Chondrocyte (in vitro differentiated cells): ENCODE measurements at regions not wholly inside any gene's neighbourhood (a gene's known extent, or its start where the extent isn't known, plus 50 kb on each side); places are given as distances from the start of the nearest gene placed in this dataset.

Experiments used
- DNase-seq: peaks from one replicate; pipeline ENCODE4 v3.0.0; 2021; ENCODE audit warnings: mixed read lengths, low spot score
- H3K27ac Mint-ChIP-seq: one replicate; pipeline ENCODE4 v1.8.0; 2021; ENCODE audit warnings: mild to moderate bottlenecking, moderate library complexity, mixed read lengths; ENCODE audit not compliant: unreplicated experiment
- H3K27me3 Mint-ChIP-seq: 2 replicates; pipeline ENCODE4 v1.8.0; 2021; ENCODE audit warnings: low read depth, mixed read lengths
- H3K36me3 Mint-ChIP-seq: 2 replicates; pipeline ENCODE4 v1.8.0; 2021; ENCODE audit warnings: low read depth, mixed read lengths
- H3K4me1 Mint-ChIP-seq: 2 replicates; pipeline ENCODE4 v1.8.0; 2021; ENCODE audit warnings: low read depth, mild to moderate bottlenecking, mixed read lengths
- H3K4me3 Mint-ChIP-seq: one replicate; pipeline ENCODE4 v1.8.0; 2021; ENCODE audit warnings: mild to moderate bottlenecking, moderate library complexity, mixed read lengths; ENCODE audit not compliant: unreplicated experiment
- H3K9me3 Mint-ChIP-seq: 2 replicates; pipeline ENCODE4 v1.8.0; 2021; ENCODE audit warnings: low read depth, mixed read lengths
- CTCF ChIP-seq: fragments of 200-600 bp; sonication (generic); IDR thresholded peaks from 2 replicates; pipeline ENCODE4 v1.5.0; 2021; ENCODE audit warnings: antibody characterized with exemption, mild to moderate bottlenecking, moderate library complexity

GRCh38 chr6:19892260-19892659, 55.1 kb downstream of the ID4 start:
- peaks cover 3% of the 10 kb centered on the region for H3K9me3 Mint-ChIP-seq
- no peaks in the 10 kb centered on the region for H3K4me1 Mint-ChIP-seq
- no peak for TF ChIP-seq CTCF
- no peak overlapping the region for H3K27ac Mint-ChIP-seq
- no peaks in the 10 kb centered on the region for H3K27me3 Mint-ChIP-seq
- no peaks in the 10 kb centered on the region for H3K36me3 Mint-ChIP-seq
- DNase-seq: no peak
- H3K4me3 Mint-ChIP-seq: no peak overlapping the region

- H3K27me3 Mint-ChIP-seq: no peaks in the 10 kb centered on the region
- H3K36me3 Mint-ChIP-seq: no peaks in the 10 kb centered on the region
- TF ChIP-seq CTCF: no peak
- no peak overlapping the region for H3K27ac Mint-ChIP-seq
- no peaks in the 10 kb centered on the region for H3K4me1 Mint-ChIP-seq
- no peak for DNase-seq
- peaks cover 3% of the 10 kb centered on the region for H3K9me3 Mint-ChIP-seq
- no peak overlapping the region for H3K4me3 Mint-ChIP-seq
These were observed 58.9 kb downstream of the ID4 start for GRCh38 chr6:19895866-19896692.

GRCh38 chr6:19896693-19897010, 59.5 kb downstream of the ID4 start:
- Mint-ChIP-seq H3K9me3 (peaks cover 3% of the 10 kb centered on the region), H3K27ac (no peak overlapping the region)

GRCh38 chr6:19898141-19898740, 61.1 kb downstream of the ID4 start:
- H3K36me3 Mint-ChIP-seq: no peaks in the 10 kb centered on the region
- peaks cover 2% of the 10 kb centered on the region for H3K27me3 Mint-ChIP-seq
- no peak overlapping the region for H3K4me3 Mint-ChIP-seq
- no peak overlapping the region for H3K27ac Mint-ChIP-seq
- DNase-seq: no peak
- H3K9me3 Mint-ChIP-seq: peaks cover 3% of the 10 kb centered on the region
- no peak for TF ChIP-seq CTCF
- H3K4me1 Mint-ChIP-seq: no peaks in the 10 kb centered on the region

More at GRCh38 chr6:19896693-19897010, 59.5 kb downstream of the ID4 start:
- no peaks in the 10 kb centered on the region for H3K4me1 Mint-ChIP-seq
- no peak for TF ChIP-seq CTCF
- H3K4me3 Mint-ChIP-seq: no peak overlapping the region
- DNase-seq: no peak
- H3K36me3 Mint-ChIP-seq: no peaks in the 10 kb centered on the region
- H3K27me3 Mint-ChIP-seq: peaks cover 2% of the 10 kb centered on the region

GRCh38 chr6:19902201-19902600, 65.0 kb downstream of the ID4 start:
- peaks cover 3% of the 10 kb centered on the region for H3K9me3 Mint-ChIP-seq
- no peak overlapping the region for H3K4me3 Mint-ChIP-seq
- H3K4me1 Mint-ChIP-seq: no peaks in the 10 kb centered on the region
- H3K36me3 Mint-ChIP-seq: no peaks in the 10 kb centered on the region
- peaks cover 2% of the 10 kb centered on the region for H3K27me3 Mint-ChIP-seq
- DNase-seq: no peak
- no peak overlapping the region for H3K27ac Mint-ChIP-seq
- no peak for TF ChIP-seq CTCF
